Endothelial cell (in vitro differentiated cells): ENCODE measurements at regions not wholly inside any gene's neighbourhood (a gene's known extent, or its start where the extent isn't known, plus 50 kb on each side); places are given as distances from the start of the nearest gene placed in this dataset.
"Not testable (repeated sequence)": the region's sequence is repeated elsewhere in the genome, so short reads cannot be mapped to it uniquely, and the experiment has no call there.

Experiments used
- DNase-seq: peaks from one replicate; pipeline ENCODE4 v3.0.0; 2021; ENCODE audit warnings: low spot score
- H3K27ac Mint-ChIP-seq: one replicate; pipeline ENCODE4 v1.8.0; 2021; ENCODE audit warnings: mixed read lengths, inconsistent platforms; ENCODE audit not compliant: unreplicated experiment
- H3K27me3 Mint-ChIP-seq: one replicate; pipeline ENCODE4 v1.8.0; 2021; ENCODE audit warnings: mild to moderate bottlenecking, moderate library complexity, mixed read lengths, inconsistent platforms; ENCODE audit not compliant: unreplicated experiment
- H3K36me3 Mint-ChIP-seq: one replicate; pipeline ENCODE4 v1.8.0; 2021; ENCODE audit warnings: mild to moderate bottlenecking, low read depth, mixed read lengths, inconsistent platforms; ENCODE audit not compliant: unreplicated experiment
- H3K4me1 Mint-ChIP-seq: one replicate; pipeline ENCODE4 v1.8.0; 2021; ENCODE audit warnings: mild to moderate bottlenecking, mixed read lengths, inconsistent platforms; ENCODE audit not compliant: unreplicated experiment
- H3K4me3 Mint-ChIP-seq: one replicate; pipeline ENCODE4 v1.8.0; 2021; ENCODE audit warnings: mild to moderate bottlenecking, mixed read lengths, inconsistent platforms; ENCODE audit not compliant: unreplicated experiment
- H3K9me3 Mint-ChIP-seq: one replicate; pipeline ENCODE4 v1.8.0; 2021; ENCODE audit warnings: mixed read lengths, inconsistent platforms; ENCODE audit not compliant: unreplicated experiment
- TF ChIP-seq, protein P1 (sequence below): fragments of 200-600 bp; sonication (generic); IDR thresholded peaks from one replicate; pipeline ENCODE4 v1.5.0; 2021; ENCODE audit warnings: antibody characterized with exemption; ENCODE audit not compliant: unreplicated experiment

DNA sequence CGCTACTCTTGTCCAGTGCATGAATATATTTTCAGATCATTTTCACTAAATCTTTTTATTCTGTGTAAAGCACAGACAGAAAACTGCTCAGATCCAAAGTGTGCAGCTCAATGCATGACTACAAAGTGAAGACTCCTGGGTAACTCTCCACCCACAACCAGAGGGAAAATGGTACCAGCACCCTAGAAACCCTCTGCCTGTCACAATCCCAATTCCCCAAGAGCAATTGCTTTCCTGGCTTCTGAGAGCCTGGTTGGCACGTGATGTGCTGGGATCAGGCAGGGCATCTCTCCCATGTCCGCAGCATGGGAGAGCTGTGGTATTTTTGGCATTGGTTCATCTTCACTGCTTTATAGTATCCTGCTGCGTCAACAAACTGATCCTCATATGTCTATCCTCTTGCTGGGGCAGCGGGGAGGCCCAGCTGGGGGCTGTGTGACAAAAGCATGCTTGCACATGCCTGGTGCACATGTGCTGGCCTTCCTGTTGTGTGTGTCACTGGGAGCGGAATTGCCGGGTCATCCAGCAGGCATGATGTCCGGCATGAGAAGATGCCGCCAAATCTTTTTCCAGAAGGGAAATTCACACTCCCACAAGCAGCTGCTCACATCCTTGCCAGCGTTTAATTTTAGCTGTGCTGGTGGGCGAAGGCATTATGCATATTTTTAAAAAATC lies 278.9 kb upstream of the FOXF1 start:
- peaks cover 4% of the 10 kb centered on the region for H3K36me3 Mint-ChIP-seq
- DNase-seq: no peak
- H3K27me3 Mint-ChIP-seq: peaks cover 4% of the 10 kb centered on the region
- no peak overlapping the region for H3K27ac Mint-ChIP-seq
- no peak overlapping the region for H3K4me3 Mint-ChIP-seq
- TF ChIP-seq, protein P1, sequence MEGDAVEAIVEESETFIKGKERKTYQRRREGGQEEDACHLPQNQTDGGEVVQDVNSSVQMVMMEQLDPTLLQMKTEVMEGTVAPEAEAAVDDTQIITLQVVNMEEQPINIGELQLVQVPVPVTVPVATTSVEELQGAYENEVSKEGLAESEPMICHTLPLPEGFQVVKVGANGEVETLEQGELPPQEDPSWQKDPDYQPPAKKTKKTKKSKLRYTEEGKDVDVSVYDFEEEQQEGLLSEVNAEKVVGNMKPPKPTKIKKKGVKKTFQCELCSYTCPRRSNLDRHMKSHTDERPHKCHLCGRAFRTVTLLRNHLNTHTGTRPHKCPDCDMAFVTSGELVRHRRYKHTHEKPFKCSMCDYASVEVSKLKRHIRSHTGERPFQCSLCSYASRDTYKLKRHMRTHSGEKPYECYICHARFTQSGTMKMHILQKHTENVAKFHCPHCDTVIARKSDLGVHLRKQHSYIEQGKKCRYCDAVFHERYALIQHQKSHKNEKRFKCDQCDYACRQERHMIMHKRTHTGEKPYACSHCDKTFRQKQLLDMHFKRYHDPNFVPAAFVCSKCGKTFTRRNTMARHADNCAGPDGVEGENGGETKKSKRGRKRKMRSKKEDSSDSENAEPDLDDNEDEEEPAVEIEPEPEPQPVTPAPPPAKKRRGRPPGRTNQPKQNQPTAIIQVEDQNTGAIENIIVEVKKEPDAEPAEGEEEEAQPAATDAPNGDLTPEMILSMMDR: no peak
- no peaks in the 10 kb centered on the region for H3K9me3 Mint-ChIP-seq
- no peaks in the 10 kb centered on the region for H3K4me1 Mint-ChIP-seq

DNA sequence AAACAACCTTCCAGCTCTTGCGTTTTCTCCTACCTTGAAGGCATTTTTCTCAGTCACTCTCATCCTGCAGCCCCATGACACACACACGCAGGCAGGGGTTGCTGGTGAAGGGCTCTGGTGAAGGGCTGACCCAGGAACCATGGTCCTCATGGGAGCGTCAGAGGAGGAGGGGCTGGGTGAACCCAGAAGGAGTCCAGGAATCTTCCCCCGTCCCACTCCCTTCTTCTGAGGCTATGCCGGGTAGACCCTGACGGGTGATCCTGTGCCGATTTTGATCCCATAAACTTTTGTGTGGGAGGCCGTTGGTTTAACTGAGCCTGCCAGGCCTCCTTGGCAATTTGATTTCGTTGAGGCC lies 278.4 kb upstream of the FOXF1 start:
- Mint-ChIP-seq H3K4me3 (no peak overlapping the region), H3K27ac (no peak overlapping the region), H3K4me1 (no peaks in the 10 kb centered on the region), H3K9me3 (no peaks in the 10 kb centered on the region), H3K36me3 (peaks cover 4% of the 10 kb centered on the region), H3K27me3 (peaks cover 1% of the 10 kb centered on the region)
- TF ChIP-seq, protein P1: no peak
- no peak for DNase-seq

DNA sequence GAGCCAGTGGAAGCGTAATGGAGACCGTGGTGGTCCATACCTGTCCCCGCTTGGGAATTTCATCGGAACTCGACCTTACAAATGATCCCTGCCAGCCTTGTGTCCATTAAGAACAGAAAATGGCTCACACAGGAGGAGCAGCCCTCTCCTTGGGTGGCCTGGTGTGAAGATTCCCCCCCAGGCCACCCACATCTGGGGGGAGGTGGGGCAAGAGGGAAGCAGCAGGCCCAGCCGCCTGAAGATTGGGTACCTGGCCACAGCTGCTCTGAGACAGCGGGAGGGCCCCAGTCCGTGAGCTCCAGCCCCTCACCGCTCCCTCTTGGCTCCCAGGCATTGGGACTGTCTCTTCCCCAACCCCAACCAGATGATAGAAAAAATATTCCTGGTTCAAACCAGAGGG lies 277.8 kb upstream of the FOXF1 start:
- Mint-ChIP-seq H3K4me1 (no peaks in the 10 kb centered on the region), H3K27ac (no peak overlapping the region), H3K4me3 (no peak overlapping the region), H3K36me3 (peaks cover 4% of the 10 kb centered on the region), H3K27me3 (peaks cover 1% of the 10 kb centered on the region), H3K9me3 (no peaks in the 10 kb centered on the region)
- DNase-seq: no peak
- TF ChIP-seq, protein P1: no peak

DNA sequence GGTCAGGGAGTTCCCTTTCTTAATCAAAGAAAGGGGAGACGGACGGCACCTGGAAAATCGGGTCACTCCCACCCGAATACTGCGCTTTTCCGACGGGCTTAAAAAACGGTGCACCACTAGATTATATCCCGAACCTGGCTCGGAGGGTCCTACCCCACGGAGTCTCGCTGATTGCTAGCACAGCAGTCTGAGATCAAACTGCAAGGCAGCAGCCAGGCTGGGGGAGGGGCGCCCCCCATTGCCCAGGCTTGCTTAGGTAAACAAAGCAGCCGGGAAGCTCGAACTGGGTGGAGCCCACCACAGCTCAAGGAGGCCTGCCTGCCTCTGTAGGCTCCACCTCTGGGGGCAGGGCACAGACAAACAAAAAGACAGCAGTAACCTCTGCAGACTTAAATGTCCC lies 276.8 kb upstream of the FOXF1 start:
- H3K27me3 Mint-ChIP-seq, H3K9me3 Mint-ChIP-seq, H3K36me3 Mint-ChIP-seq, H3K27ac Mint-ChIP-seq, H3K4me1 Mint-ChIP-seq, H3K4me3 Mint-ChIP-seq, DNase-seq: not testable (repeated sequence)

DNA sequence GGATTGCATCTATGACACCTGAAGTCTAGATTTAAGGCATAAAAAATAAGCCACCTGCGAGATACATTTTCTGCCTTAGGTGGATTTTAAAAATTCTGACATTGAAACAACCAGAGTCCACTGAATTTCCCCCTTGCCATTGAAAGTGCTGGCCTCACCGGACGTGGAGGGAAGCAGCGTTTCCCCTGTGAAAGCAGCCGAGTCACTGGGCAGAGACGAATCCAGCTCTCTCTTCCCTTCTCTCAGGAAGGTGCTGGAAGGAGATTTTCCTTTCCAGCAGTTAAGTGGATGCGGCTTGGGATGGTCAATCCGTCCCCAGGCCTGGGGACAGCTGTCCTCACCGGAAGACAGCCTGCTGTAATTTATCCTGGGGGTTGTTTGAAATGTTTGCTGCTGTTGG lies 270.9 kb upstream of the FOXF1 start:
- H3K9me3 Mint-ChIP-seq: no peaks in the 10 kb centered on the region
- H3K36me3 Mint-ChIP-seq: no peaks in the 10 kb centered on the region
- TF ChIP-seq, protein P1: no peak
- DNase-seq: peak; percentile 46
- peak overlapping the region; percentile 93 for H3K27ac Mint-ChIP-seq
- H3K4me1 Mint-ChIP-seq: peaks cover 36% of the 10 kb centered on the region
- peaks cover 2% of the 10 kb centered on the region for H3K27me3 Mint-ChIP-seq
- H3K4me3 Mint-ChIP-seq: no peak overlapping the region
